Heart right ventricle (tissue), 16 donors: ENCODE measurements at regions not wholly inside any gene's neighbourhood (a gene's known extent, or its start where the extent isn't known, plus 50 kb on each side); places are given as distances from the start of the nearest gene placed in this dataset.

Experiments
- ATAC-seq, 8 donors: fragments of 200-7000 bp; cut with Tn5 transposase; one replicate each; pipeline ENCODE4 v1.9.1; 2020; ENCODE audit warnings: mild to moderate bottlenecking in 8 of 8, moderate library complexity in 8 of 8, moderate number of reproducible peaks in 1 of 8
- DNase-seq, 2 donors: peaks; one replicate each; pipeline ENCODE4 v3.0.0-alpha.2; 2020
- H3K27ac ChIP-seq, 10 donors: fragments of 200-600 bp; sonication (generic) in 2 of 10; one replicate each; pipeline versions ENCODE4 v1.5.0 to v1.8.0; 2020 to 2022; ENCODE audit warnings: mild to moderate bottlenecking in 3 of 10
- H3K27me3 ChIP-seq, 7 donors: fragments of 200-600 bp; one replicate each; pipeline ENCODE4 v1.8.0; 2021 to 2022; ENCODE audit warnings: mild to moderate bottlenecking in 2 of 7
- H3K36me3 ChIP-seq, 9 donors: fragments of 200-600 bp; sonication (generic) in 1 of 9; one replicate each; pipeline versions ENCODE4 v1.5.0 to v1.8.0; 2020 to 2022; ENCODE audit warnings: mild to moderate bottlenecking in 2 of 9
- H3K4me1 ChIP-seq, 9 donors: fragments of 200-600 bp; sonication (generic) in 1 of 9; one replicate each; pipeline versions ENCODE4 v1.5.0 to v1.8.0; 2020 to 2022; ENCODE audit warnings: mild to moderate bottlenecking in 4 of 9
- H3K4me3 ChIP-seq, 10 donors: fragments of 200-600 bp; sonication (generic) in 2 of 10; one replicate each; pipeline versions ENCODE4 v1.5.0 to v1.8.0; 2020 to 2022; ENCODE audit warnings: mild to moderate bottlenecking in 7 of 10, moderate library complexity in 2 of 10
- H3K9me3 ChIP-seq, 11 donors: fragments of 200-600 bp in 10 of 11; sonication (generic) in 2 of 11; one replicate each; pipeline versions ENCODE4 v1.5.0 to v1.8.0; 2013 to 2022; ENCODE audit warnings: mild to moderate bottlenecking in 2 of 11, control low read depth in 1 of 11, moderate library complexity in 1 of 11
- CTCF ChIP-seq, 9 donors: fragments of 200-600 bp; sonication (generic) in 2 of 9; IDR thresholded peaks; one replicate each; pipeline versions ENCODE4 v1.5.0 to v1.8.0; 2021 to 2022; ENCODE audit warnings: antibody characterized with exemption in 9 of 9, mild to moderate bottlenecking in 5 of 9, moderate library complexity in 1 of 9
- WGBS, 2 donors: extraction: QIAGEN DNeasy Blood & Tissue Kit; methylation state at CpG; one replicate each; pipeline ENCODE4 v1.1.7; 2013; ENCODE audit warnings: inconsistent platforms in 1 of 2; 5-methylcytosine and 5-hydroxymethylcytosine counted together
- intact Hi-C, 10 donors: fragments of 100-400 bp; cut with DNase I; formaldehyde crosslinking; loops; one replicate each; pipeline versions ENCODE4 v1.11.1 to v1.14.2; 2022
- donor health status: Arrhythmogenic right ventricular cardiomyopathy.
- donor health status: ischemic (EF 13 %, LVEDD 7.1; RV severe dilation, severe dysfunction).
- donor health status: healthy with polysubstance abuse.
- donor health status: DM: no; HTN: yes; CAD: no.
- donor health status: DM: no; HTN: no; CAD: no.
- donor health status: ischemic (EF 25% LVEDD 6.9; RV normal size, moderate dysfunction).
- donor health status: ischemic (EF 25% LVEDD 5.7; RV mildly dilated, moderate dysfunction).
- donor health status: healthy.
- donor health status: DM: yes; HTN: yes; CAD: no.
- donor health status: Ischemic cardiomyopathy.
- donor health status: ischemic (EF 35%, LVEDD 5.7; RV mildly dilated, moderate dysfunction).
- donor health status: nonischemic (EF 11% LVEDD 7.7; RV severe dilation, severe dysfunction).
- donor health status: DM: yes; HTN: yes; CAD: no.
- donor health status: PGD.
- donor health status: ischemic (EF 29% LVEDD 5.4; RV normal size, mild dysfunction).
- donor health status: nonischemic (EF 23%, LVEDD 6.1; RV moderate dilation, normal function).

- DNase-seq (no peak), ATAC-seq (no peak)
- H3K27ac ChIP-seq, result peak overlapping the region; percentile 77 to 91 (median 82)
- H3K4me1 ChIP-seq, result peaks cover 3 to 60% (median 34%) of the 10 kb centered on the region in 9 donors
- intact Hi-C loops, result loop anchor here in 1 of 10 donors (10.0 kb wide), 1 partner anchor 181 kb away; no protein-coding TSS in a partner anchor
- no peak overlapping the region for H3K4me3 ChIP-seq
- TF ChIP-seq CTCF (IDR thresholded peaks at IDR 0.05), result no peak
- no peaks in the 10 kb centered on the region for H3K9me3 ChIP-seq
- 85 to 86% methylated on average over 24 of the region's 24 CpGs for WGBS, 2 donors
- H3K36me3 ChIP-seq, result no peaks in the 10 kb centered on the region
- no peaks in the 10 kb centered on the region for H3K27me3 ChIP-seq
Measured at GRCh38 chr20:50393990-50394561, 116.1 kb upstream of the PTPN1 start.

- Histone ChIP-seq H3K4me1 (peaks cover 2 to 60% (median 33%) of the 10 kb centered on the region in 9 donors), H3K9me3 (no peaks in the 10 kb centered on the region), H3K36me3 (no peaks in the 10 kb centered on the region), H3K27ac (peak overlapping the region; percentile 77 to 91 (median 82)), H3K27me3 (no peaks in the 10 kb centered on the region), H3K4me3 (no peak overlapping the region)
- TF ChIP-seq CTCF (IDR thresholded peaks at IDR 0.05), result no peak
- no peak for DNase-seq
- no peak for ATAC-seq
- 81 to 86% methylated on average over 11 of the region's 11 CpGs for WGBS, 2 donors
- intact Hi-C loops, result loop anchor here in 1 of 10 donors (10.0 kb wide), 1 partner anchor 180 kb away; no protein-coding TSS in a partner anchor
Measured at GRCh38 chr20:50394569-50394968, 115.6 kb upstream of the PTPN1 start.

GRCh38 chr20:50395251-50395729 lies 114.9 kb upstream of the PTPN1 start:
- Histone ChIP-seq H3K27me3 (no peaks in the 10 kb centered on the region), H3K4me1 (peaks cover 0 to 60% (median 37%) of the 10 kb centered on the region in 9 donors), H3K36me3 (no peaks in the 10 kb centered on the region), H3K4me3 (no peak overlapping the region), H3K9me3 (no peaks in the 10 kb centered on the region), H3K27ac (peak overlapping the region; percentile 77 to 91 (median 82))
- TF ChIP-seq CTCF (IDR thresholded peaks at IDR 0.05), result no peak
- WGBS, 2 donors, result 22% methylated on average over 11 of the region's 11 CpGs
- ATAC-seq (peak in 7 of 8 donors; percentile 33 to 86 (median 78)), DNase-seq (peak; percentile 44 to 79)
- intact Hi-C loops, result loop anchor here in 5 of 10 donors (5.0 to 10.0 kb wide), 4 partner anchors 67 to 203 kb away; partner anchors contain the start of gene CEBPB (in 3 of the 5)

- H3K36me3 ChIP-seq, result no peaks in the 10 kb centered on the region
- no peaks in the 10 kb centered on the region for H3K27me3 ChIP-seq
- no peak for ATAC-seq
- peaks cover 0 to 61% (median 37%) of the 10 kb centered on the region in 9 donors for H3K4me1 ChIP-seq
- DNase-seq, result no peak
- H3K9me3 ChIP-seq, result no peaks in the 10 kb centered on the region
- TF ChIP-seq CTCF (IDR thresholded peaks at IDR 0.05), result no peak
- H3K4me3 ChIP-seq, result no peak overlapping the region
- intact Hi-C loops, result loop anchor here in 5 of 10 donors (5.0 to 10.0 kb wide), 4 partner anchors 66 to 204 kb away; partner anchors contain the start of gene CEBPB (in 3 of the 5)
- 80 to 86% methylated on average over 14 of the region's 14 CpGs for WGBS, 2 donors
- H3K27ac ChIP-seq, result peak overlapping the region; percentile 77 to 91 (median 82)
Measured at GRCh38 chr20:50395914-50396488, 114.2 kb upstream of the PTPN1 start.
